GM23248 (cell line): ENCODE measurements at regions not wholly inside any gene's neighbourhood (a gene's known extent, or its start where the extent isn't known, plus 50 kb on each side); places are given as distances from the start of the nearest gene placed in this dataset.

Experiments
- EZH2 ChIP-seq: fragments of 200-600 bp; sonication (generic); IDR thresholded peaks from 2 replicates; pipeline ENCODE4 v1.6.1; 2018; ENCODE audit warnings: antibody characterized with exemption, mild to moderate bottlenecking; ENCODE audit not compliant: insufficient read depth, poor library complexity, severe bottlenecking
- EZH2phosphoT487 ChIP-seq: fragments of 200-600 bp; sonication (generic); IDR thresholded peaks from 2 replicates; pipeline ENCODE4 v1.6.1; 2018; ENCODE audit warnings: antibody characterized with exemption, moderate library complexity, mild to moderate bottlenecking, low read depth; ENCODE audit not compliant: insufficient read depth

DNA sequence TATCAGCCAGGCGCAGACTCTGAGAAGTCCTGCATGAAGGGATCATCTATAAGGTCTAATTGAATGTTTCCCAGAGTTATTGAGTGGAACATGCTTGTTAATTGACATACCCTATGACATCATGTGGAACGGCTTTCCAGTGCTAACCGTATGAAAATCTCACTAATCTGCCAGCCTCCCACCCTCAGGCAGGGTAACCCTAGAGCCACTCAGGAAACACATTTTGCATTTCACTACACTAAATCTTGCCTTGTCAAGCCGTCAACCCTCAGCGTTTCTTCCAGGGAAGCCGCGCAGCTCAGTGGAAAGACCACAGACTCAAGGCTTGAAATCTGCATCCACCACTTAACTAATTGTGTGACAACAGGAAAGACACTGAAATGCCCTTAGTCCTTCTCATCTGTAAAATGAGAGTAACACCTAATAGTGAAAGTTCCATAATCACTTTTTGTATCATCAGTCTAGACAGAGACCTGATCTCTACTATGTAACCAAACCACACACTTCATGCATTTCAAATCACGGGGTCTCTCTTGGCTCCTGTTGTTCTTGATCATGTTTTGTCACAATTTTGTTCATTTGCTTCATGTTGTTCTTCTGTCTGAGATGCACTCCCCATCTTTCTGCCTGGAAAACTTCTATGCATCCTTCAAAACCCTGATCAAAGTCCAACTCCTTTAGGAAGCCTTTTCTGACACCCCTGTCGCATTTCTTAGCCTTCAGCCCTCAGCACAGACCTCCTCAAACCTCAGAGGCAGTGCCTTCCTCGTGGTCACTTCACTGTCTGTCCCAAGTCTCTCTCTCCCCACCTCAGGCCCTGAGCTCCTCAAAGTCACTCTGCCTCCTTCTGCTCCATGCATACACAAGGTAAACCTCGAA lies 246.5 kb downstream of the TOMM20 start:
- no peak for TF ChIP-seq EZH2
- no peak for TF ChIP-seq EZH2phosphoT487
